ENCODE measurements at regions not wholly inside any gene's neighbourhood (a gene's known extent, or its start where the extent isn't known, plus 50 kb on each side); places are given as distances from the start of the nearest gene placed in this dataset.

- TF ChIP-seq CTCF (IDR thresholded peaks at IDR 0.05) (no peak), POLR2A (IDR thresholded peaks at IDR 0.05) (no peak)
Observed at GRCh38 chr9:130774183-130774582, 60.9 kb upstream of the ABL1 start.
